Smooth muscle cell (in vitro differentiated cells): ENCODE measurements at regions not wholly inside any gene's neighbourhood (a gene's known extent, or its start where the extent isn't known, plus 50 kb on each side); places are given as distances from the start of the nearest gene placed in this dataset.

Experiments
- DNase-seq: peaks from one replicate; lab custom pipeline; 2025; ENCODE audit not compliant: unreplicated experiment; lab: John Stamatoyannopoulos, UW
- H2AFZ ChIP-seq: fragments of 200-600 bp; sonication (generic); 2 replicates; pipeline ENCODE4 v1.6.0; 2016; ENCODE audit warnings: antibody characterized with exemption, low read depth, mild to moderate bottlenecking
- H3F3A ChIP-seq: fragments of 200-600 bp; sonication (generic); 2 replicates; pipeline ENCODE4 v1.6.0; 2017; ENCODE audit warnings: antibody characterized with exemption, low read depth
- H3K27ac ChIP-seq: fragments of 200-600 bp; sonication (generic); 2 replicates; pipeline ENCODE4 v1.5.1; 2016; ENCODE audit warnings: low read depth, mild to moderate bottlenecking
- H3K27me3 ChIP-seq: fragments of 200-600 bp; sonication (generic); 2 replicates; pipeline ENCODE4 v1.6.1; 2016; ENCODE audit warnings: low read depth, mild to moderate bottlenecking
- H3K36me3 ChIP-seq: fragments of 200-600 bp; sonication (generic); 2 replicates; pipeline ENCODE4 v1.5.1; 2016; ENCODE audit warnings: low read depth
- H3K4me1 ChIP-seq: fragments of 200-600 bp; sonication (generic); 2 replicates; pipeline ENCODE4 v1.5.1; 2016; ENCODE audit warnings: low read depth
- H3K4me2 ChIP-seq: fragments of 200-600 bp; sonication (generic); 2 replicates; pipeline ENCODE4 v1.6.0; 2016; ENCODE audit warnings: mild to moderate bottlenecking
- H3K4me3 ChIP-seq: fragments of 200-600 bp; sonication (generic); 2 replicates; pipeline ENCODE4 v1.5.1; 2016; ENCODE audit warnings: mild to moderate bottlenecking
- H3K79me2 ChIP-seq: fragments of 200-600 bp; sonication (generic); 2 replicates; pipeline ENCODE4 v1.6.0; 2016; ENCODE audit warnings: low read depth, mild to moderate bottlenecking
- H3K9ac ChIP-seq: fragments of 200-600 bp; sonication (generic); 2 replicates; pipeline ENCODE4 v1.6.0; 2016; ENCODE audit warnings: low read depth
- H3K9me3 ChIP-seq: fragments of 200-600 bp; sonication (generic); replicated peaks from 2 replicates; pipeline ENCODE4 v1.5.1; 2016; ENCODE audit warnings: low read depth
- H4K20me1 ChIP-seq: fragments of 200-600 bp; sonication (generic); 2 replicates; pipeline ENCODE4 v1.6.0; 2016; ENCODE audit warnings: low read depth
- WGBS: methylation state at CpG from one replicate; pipeline ENCODE4 v1.1.7; 2016; ENCODE audit warnings: low lambda C conversion rate; 5-methylcytosine and 5-hydroxymethylcytosine counted together
- TF ChIP-seq, protein P1 (sequence below): fragments of 200-600 bp; sonication (generic); IDR thresholded peaks from 2 replicates; pipeline ENCODE4 v1.5.1; 2017; ENCODE audit warnings: borderline replicate concordance, mild to moderate bottlenecking, antibody characterized with exemption; ENCODE audit not compliant: insufficient read depth, poor library complexity, severe bottlenecking

DNA sequence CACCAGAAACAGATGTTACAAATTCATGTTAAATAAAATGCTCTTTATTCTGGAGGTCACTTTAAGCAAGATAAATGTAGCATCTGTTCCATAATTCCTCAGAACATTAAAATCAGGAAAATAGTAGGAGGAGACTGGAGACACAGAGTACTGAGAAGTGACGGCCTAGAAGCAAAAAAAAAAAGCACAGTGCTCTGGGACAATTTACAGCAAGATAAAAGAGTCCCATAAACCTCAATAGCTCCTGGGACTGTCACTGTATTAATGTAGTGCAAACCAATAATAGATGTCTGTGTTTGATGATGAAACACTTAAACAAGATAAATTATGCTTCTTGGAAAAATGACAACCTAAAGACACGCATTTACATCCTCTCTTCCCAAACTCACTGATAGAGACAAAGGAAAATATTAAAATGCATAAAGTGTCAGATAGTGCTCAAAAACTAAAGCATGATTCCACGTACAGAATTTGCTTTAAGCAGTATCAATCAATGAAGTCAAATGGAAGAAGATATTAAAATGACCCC lies 338.8 kb upstream of the REG3G start:
- H4K20me1 ChIP-seq, result no peaks in the 10 kb centered on the region
- no peak for DNase-seq
- no peaks in the 10 kb centered on the region for H3K79me2 ChIP-seq
- no peaks in the 10 kb centered on the region for H3K27me3 ChIP-seq
- H3K27ac ChIP-seq, result no peak overlapping the region
- WGBS, result 63% methylated on average over 3 of the region's 3 CpGs
- H3K9me3 ChIP-seq, result no peaks in the 10 kb centered on the region
- no peak overlapping the region for H3K4me2 ChIP-seq
- no peaks in the 10 kb centered on the region for H3F3A ChIP-seq
- no peaks in the 10 kb centered on the region for H3K4me1 ChIP-seq
- H3K4me3 ChIP-seq, result no peak overlapping the region
- no peak overlapping the region for H2AFZ ChIP-seq
- TF ChIP-seq, protein P1, sequence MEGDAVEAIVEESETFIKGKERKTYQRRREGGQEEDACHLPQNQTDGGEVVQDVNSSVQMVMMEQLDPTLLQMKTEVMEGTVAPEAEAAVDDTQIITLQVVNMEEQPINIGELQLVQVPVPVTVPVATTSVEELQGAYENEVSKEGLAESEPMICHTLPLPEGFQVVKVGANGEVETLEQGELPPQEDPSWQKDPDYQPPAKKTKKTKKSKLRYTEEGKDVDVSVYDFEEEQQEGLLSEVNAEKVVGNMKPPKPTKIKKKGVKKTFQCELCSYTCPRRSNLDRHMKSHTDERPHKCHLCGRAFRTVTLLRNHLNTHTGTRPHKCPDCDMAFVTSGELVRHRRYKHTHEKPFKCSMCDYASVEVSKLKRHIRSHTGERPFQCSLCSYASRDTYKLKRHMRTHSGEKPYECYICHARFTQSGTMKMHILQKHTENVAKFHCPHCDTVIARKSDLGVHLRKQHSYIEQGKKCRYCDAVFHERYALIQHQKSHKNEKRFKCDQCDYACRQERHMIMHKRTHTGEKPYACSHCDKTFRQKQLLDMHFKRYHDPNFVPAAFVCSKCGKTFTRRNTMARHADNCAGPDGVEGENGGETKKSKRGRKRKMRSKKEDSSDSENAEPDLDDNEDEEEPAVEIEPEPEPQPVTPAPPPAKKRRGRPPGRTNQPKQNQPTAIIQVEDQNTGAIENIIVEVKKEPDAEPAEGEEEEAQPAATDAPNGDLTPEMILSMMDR, result no peak
- no peaks in the 10 kb centered on the region for H3K36me3 ChIP-seq
- H3K9ac ChIP-seq, result no peak overlapping the region

- Histone ChIP-seq H3K79me2 (no peaks in the 10 kb centered on the region), H3K36me3 (no peaks in the 10 kb centered on the region), H3K4me3 (no peak overlapping the region), H2AFZ (peak overlapping the region; percentile 75), H3F3A (no peaks in the 10 kb centered on the region), H3K27ac (no peak overlapping the region), H4K20me1 (no peaks in the 10 kb centered on the region), H3K9me3 (no peaks in the 10 kb centered on the region), H3K9ac (no peak overlapping the region), H3K27me3 (no peaks in the 10 kb centered on the region), H3K4me1 (no peaks in the 10 kb centered on the region), H3K4me2 (no peak overlapping the region)
- TF ChIP-seq, protein P1, result no peak
- WGBS, result 64% methylated on average over 3 of the region's 3 CpGs
- DNase-seq, result no peak
These were observed 325.8 kb upstream of the REG3G start for GRCh38 chr2:78699696-78700095.

DNA sequence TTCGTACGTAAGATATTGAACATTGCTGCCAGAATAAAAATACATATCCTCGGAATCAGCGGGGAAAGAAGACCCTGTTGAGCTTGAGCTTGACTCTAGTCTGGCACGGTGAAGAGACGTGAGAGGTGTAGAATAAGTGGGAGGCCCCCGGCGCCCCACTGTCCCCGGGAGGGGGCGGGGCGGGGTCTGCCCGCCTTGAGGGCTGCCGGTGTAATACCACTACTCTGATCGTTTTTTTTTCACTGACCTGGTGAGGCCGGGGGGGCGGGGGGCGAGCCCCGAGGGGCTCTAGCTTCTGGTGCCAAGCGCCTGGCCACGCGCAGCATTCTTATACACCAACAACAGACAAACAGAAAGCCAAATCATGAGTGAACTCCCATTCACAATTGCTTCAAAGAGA lies 324.0 kb upstream of the REG3G start:
- Histone ChIP-seq H4K20me1 (no peaks in the 10 kb centered on the region), H3K4me3 (no peak overlapping the region), H3K36me3 (no peaks in the 10 kb centered on the region), H3F3A (peaks cover 2% of the 10 kb centered on the region), H3K9me3 (no peaks in the 10 kb centered on the region), H3K27ac (no peak overlapping the region), H3K4me2 (no peak overlapping the region), H3K27me3 (no peaks in the 10 kb centered on the region), H3K4me1 (no peaks in the 10 kb centered on the region), H3K79me2 (no peaks in the 10 kb centered on the region), H2AFZ (no peak overlapping the region), H3K9ac (no peak overlapping the region)
- TF ChIP-seq, protein P1, result no peak
- no peak for DNase-seq
- 96% methylated on average over 21 of the region's 21 CpGs for WGBS

GRCh38 chr2:78707776-78708386 lies 317.6 kb upstream of the REG3G start:
- peak overlapping the region; percentile 71 for H2AFZ ChIP-seq
- H3K27me3 ChIP-seq, result no peaks in the 10 kb centered on the region
- no peaks in the 10 kb centered on the region for H3K36me3 ChIP-seq
- H3K9me3 ChIP-seq, result no peaks in the 10 kb centered on the region
- H3F3A ChIP-seq, result peaks cover 9% of the 10 kb centered on the region
- H3K4me1 ChIP-seq, result no peaks in the 10 kb centered on the region
- H3K27ac ChIP-seq, result peak overlapping the region; percentile 5
- H3K4me3 ChIP-seq, result no peak overlapping the region
- H4K20me1 ChIP-seq, result no peaks in the 10 kb centered on the region
- TF ChIP-seq, protein P1, result no peak
- H3K9ac ChIP-seq, result no peak overlapping the region
- no peak overlapping the region for H3K4me2 ChIP-seq
- no peak for DNase-seq
- no peaks in the 10 kb centered on the region for H3K79me2 ChIP-seq
